ENCODE measurements at regions not wholly inside any gene's neighbourhood (a gene's known extent, or its start where the extent isn't known, plus 50 kb on each side); places are given as distances from the start of the nearest gene placed in this dataset.

- no peak for DNase-seq
Measured at GRCh38 chr2:167415068-167415467, 526.8 kb downstream of the XIRP2 start.

GRCh38 chr2:167411367-167411766, 523.1 kb downstream of the XIRP2 start:
- DNase-seq = no peak

DNA sequence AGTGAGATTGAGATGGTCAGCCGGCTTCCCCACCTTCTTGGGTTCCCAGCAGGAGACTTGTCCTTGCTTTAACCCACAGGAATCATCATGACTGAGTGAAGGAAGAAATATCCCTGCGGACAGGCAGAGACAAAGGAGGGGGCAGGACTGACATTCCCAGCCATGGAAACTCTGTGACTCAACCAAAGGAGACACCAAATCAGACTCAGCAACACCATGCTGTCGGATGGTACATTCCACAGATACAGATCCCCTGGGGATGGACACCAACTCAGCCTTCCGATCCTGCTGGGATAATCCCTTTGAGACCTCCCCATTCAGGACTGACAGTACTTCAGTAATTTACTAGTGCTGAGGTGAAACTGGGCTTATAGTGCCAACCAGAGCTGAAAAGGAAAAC, 518.3 kb downstream of the XIRP2 start:
- DNase-seq = no peak

DNA sequence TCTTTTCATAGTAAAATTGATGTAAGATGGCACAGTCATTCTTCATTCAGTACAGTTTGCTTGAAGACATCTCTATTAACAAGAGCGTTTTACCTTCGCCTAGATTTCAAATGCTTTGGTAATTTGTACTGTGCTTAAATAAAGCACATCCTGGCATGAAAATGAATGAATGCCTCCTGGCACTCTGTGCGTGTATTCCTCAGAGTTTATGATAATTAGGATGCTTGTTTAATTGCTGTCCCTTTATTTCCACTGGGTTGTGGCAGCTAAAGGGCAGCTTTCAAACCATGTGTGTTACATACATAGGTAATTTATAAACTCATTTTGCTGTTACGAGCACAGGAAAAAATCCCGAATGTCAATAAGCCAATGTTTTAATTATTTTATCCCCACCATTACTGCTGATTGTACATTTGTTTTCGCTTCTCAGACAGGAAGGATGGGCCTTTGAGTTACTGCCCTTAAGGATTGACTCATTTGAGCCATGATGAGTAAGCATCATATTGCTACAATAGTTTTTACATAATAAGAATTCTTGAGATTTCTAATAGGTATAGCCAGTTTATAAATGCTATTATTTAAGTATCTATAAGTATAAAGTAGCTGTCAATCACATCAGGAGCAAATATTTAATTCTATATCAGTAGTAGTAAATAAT, 516.5 kb downstream of the XIRP2 start:
- DNase-seq = no peak

DNA sequence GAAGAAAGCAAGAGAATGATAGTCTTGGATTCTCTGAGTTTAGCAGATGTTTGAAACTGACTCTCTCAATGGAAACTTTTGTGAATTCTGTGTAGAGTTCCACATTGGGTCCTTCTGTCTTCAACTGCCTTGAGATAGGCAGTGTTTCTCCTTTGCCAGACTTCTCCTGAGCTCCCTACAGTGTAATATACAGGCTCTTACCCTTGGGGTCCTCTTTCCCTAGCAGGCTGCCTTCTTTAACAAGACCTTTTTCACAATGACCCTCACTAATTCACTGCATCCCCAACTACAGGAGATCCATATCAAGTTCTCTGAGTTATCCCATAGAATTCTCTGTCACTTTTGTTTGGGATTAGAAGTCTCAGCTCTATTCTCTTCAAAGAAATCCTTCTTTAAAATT, 513.0 kb downstream of the XIRP2 start:
- no peak for DNase-seq

DNA sequence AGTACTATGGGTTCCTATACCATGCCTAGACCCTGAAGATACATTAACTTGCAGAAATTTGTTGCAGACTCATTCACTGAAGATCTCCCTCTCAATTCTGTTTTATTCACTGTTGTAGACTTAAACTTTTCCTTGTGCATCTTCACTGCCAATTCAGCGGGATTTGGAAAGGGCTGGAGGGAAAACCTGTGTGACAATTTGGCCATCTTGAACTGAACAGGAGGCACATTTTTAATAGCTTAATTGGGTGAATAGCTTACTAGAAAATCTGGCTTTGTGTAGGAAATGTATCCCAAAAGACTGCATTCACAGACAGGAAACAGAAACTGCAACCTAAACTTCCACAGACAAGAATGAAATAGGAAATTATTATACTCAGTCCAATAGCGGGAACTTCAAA, 512.3 kb downstream of the XIRP2 start:
- no peak for DNase-seq

DNA sequence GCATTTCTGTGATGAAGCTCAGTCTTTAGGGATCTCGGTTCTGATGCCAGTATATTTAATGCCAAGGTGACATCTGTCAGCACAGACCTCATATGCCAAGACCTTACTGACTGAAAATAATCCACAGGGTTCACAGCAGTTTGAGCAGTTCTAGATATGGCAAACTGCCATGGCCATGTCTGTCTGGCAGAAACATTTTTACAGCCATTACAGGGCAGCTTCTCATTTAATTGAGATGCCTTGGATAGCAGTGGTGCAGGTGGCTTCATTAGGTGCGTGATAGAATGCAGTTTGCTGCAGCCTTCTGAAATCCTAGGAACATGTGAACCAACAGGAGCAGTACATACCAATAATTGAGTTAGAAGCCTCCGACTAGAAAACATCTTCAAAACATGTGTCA, 510.6 kb downstream of the XIRP2 start:
- DNase-seq = no peak

- no peak for DNase-seq
Measured at GRCh38 chr2:167388901-167389300, 500.6 kb downstream of the XIRP2 start.

GRCh38 chr2:167388497-167388896, 500.2 kb downstream of the XIRP2 start:
- no peak for DNase-seq

- no peak for DNase-seq
Measured at GRCh38 chr2:167386694-167387093, 498.4 kb downstream of the XIRP2 start.

- no peak for DNase-seq
Measured at GRCh38 chr2:167383610-167384194, 495.4 kb downstream of the XIRP2 start.

GRCh38 chr2:167381349-167381748, 493.1 kb downstream of the XIRP2 start:
- no peak for DNase-seq

GRCh38 chr2:167380555-167380954, 492.3 kb downstream of the XIRP2 start:
- no peak for DNase-seq

DNA sequence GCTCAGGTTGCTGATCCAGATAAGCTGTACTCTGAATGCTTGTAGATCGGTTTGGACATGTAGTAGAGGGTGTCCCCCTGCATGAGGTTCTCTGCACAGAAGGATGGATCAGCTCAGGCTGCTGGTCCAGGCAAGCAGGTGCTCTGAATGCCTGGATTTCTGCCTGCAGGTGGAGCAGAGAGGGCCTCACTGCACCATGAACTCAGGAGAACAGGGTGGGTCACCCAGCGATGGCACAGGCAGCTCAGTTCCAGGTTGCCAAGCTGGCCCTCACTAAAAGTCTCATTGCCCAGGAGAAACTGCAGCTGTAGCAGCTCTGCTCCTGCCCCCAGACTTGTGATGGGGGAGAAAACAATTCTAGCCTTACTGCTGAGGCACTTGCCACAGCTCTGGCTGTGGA, 491.8 kb downstream of the XIRP2 start:
- no peak for DNase-seq

DNA sequence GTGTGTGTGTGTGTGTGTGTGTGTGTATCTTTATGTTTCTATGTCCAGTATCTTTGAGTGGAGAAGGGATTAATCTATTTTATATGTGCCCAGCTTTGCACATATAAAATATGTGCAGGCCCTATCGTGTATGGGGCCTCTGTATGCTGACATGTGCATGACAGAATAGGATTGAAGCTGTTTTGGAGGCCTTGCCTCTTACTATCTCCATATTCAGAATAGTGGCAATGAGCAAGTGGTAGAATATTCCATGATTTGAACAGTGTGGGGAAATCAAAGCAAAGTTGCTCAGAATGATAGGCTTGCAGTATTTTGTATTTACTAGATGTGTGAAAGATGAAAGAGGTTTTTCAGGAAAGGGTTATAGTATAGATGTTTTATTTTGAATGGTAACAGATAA, 480.8 kb downstream of the XIRP2 start:
- no peak for DNase-seq

GRCh38 chr2:167368371-167368770, 480.1 kb downstream of the XIRP2 start:
- no peak for DNase-seq

- no peak for DNase-seq
Measured at GRCh38 chr2:167365216-167365615, 476.9 kb downstream of the XIRP2 start.

DNA sequence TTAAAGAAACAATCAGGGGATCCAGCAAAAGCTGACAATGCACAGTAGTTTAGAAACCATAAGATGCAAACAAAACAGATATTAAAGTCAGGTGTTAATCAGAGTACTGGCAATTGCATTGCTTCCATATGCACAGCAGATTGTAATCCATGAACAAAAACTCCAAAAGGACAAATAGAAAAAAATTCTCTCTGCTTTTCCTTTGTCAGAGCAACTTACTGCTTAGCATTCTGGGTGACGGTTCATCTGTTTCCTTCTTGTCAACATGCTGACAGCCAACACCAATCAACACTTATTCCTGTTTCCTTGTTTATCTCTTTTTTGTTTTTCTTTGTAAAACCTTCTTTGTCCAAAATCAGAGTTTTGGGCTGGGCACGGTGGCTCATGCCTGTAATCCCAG, 473.1 kb downstream of the XIRP2 start:
- DNase-seq = no peak

- no peak for DNase-seq
Measured at GRCh38 chr2:167355821-167356220, 467.5 kb downstream of the XIRP2 start.

DNA sequence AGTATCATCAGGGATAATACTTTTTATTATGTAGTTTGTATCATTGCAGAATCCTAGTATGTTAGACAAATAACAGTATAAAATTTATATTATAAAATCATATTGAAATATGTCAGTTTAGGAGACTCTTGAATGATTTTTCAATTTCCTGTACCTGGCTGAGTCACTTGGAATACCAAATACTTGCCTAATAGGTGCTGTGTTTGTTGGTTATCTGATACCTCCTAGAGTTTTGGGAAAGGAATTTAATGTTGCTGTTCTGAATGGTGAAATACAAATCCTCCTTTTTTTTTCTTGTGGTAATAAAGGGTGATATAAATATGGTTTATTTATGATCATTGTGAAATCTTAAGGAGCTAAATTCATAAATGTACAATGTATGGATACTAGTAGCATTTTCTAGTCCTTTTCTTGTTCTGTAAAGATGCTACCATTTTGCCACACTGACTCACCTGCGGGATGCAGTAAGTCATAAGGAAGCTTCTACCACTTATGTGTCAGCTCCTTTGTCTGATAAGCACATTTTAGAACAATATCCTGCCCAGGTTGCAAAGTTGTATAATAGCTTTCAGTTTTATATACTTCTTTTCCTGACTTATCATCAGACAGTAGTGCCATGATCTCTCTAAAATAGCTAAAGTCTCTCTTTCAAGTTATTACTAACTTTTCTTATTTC, 465.5 kb downstream of the XIRP2 start:
- DNase-seq = no peak

- DNase-seq = no peak
Measured at GRCh38 chr2:167345559-167345958, 457.3 kb downstream of the XIRP2 start.

DNA sequence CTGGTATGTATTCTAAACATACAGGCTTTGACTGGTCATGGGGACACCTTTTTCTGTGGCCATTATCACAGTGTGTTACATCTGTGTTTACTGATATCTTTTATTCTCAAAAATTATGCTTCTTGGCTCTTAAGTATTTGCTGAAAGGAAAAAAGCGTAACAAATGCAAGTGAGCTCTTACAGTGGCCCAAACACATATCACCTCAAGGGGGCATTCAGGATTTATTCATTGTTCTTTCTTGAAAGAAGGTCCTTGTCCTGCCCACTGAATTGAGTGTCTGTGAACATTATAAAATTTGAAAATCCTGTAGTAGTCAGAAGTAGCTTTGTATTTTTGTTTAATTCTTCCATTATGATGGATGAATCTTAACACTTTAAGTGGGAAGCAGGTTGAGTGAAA, 454.5 kb downstream of the XIRP2 start:
- DNase-seq = no peak

DNA sequence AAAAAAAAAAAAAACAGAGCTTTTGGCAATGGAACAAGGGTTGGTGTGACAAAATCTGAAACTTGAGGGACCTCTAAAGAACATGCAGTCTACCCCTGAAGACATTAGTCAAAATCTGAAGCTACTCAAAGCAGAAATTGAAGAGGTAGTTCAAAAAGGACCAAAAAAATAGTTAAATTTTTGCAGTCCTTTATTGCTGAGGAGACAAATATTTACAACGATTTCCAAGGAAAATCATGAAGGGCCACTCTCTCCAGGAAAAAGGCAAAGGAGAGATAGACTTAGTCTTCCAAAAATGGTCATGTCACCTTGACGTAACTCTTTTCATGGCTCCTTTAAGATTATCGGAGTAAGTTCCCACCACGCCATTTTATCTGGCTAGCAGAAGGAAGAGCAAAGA, 452.0 kb downstream of the XIRP2 start:
- DNase-seq = no peak

DNA sequence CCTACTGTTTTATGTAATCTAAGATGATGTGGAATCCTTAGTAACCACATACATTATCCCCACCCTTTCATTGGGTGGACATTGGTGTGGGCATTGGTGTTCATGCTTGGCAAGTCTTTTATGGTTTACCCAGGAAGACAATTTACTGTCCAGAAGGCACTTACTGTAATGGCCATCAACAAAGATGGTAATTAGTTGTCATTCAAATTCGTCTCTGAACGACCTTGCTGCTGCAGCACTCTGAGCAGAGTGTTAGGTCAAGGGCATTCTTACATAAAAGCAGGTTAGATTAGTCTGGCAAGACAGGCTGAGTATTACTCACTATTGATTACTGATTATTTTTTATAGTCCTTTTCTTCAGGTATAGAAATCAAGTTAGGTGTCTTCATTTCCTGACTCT, 447.9 kb downstream of the XIRP2 start:
- DNase-seq = no peak

DNA sequence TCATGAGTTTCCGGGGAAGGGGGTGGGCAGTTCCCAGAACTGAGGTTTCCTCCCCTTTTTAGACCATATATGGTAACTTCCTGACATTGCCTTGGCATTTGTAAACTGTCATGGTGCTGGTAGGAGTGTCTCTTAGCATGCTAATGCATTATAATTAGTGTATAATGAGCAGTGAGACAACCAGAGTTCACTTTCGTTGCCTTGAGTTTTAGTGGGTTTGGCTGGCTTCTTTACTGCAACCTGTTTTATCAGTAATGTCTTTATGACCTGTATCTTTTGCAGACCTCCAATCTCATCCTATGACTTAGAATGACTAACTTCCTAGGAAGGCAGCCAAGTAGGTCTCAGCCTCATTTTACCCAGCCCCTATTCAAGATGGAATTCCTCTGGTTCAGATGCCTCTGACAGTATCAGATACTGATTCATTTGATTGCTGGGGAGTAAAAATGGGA, 447.3 kb downstream of the XIRP2 start:
- DNase-seq = no peak

All from DMS153 (cell line).